ENCODE measurements at regions not wholly inside any gene's neighbourhood (a gene's known extent, or its start where the extent isn't known, plus 50 kb on each side); places are given as distances from the start of the nearest gene placed in this dataset.

GRCh38 chr13:103812558-103812957 is 746.3 kb upstream of the SLC10A2 start:
- Histone ChIP-seq H3K27me3 (no peaks in the 10 kb centered on the region), H3K4me1 (ENCODE audit: control insufficient read depth in 1 of 2, insufficient read depth in 1 of 2, low read depth in 1 of 2, low read length in 1 of 2) (no peaks in the 10 kb centered on the region), H3K9me3 (peaks cover 2% of the 10 kb centered on the region), H3K27ac (no peak overlapping the region), H3K36me3 (no peaks in the 10 kb centered on the region), H3K4me3 (ENCODE audit: low read depth in 1 of 2, low read length in 1 of 2) (no peak overlapping the region)
- TF ChIP-seq CTCF (IDR thresholded peaks at IDR 0.05), result no peak

- no peak for TF ChIP-seq CTCF (IDR thresholded peaks at IDR 0.05)
- peaks cover 2% of the 10 kb centered on the region for H3K9me3 ChIP-seq
- H3K4me3 ChIP-seq (ENCODE audit: low read depth in 1 of 2, low read length in 1 of 2), result no peak overlapping the region
- no peaks in the 10 kb centered on the region for H3K4me1 ChIP-seq (ENCODE audit: control insufficient read depth in 1 of 2, insufficient read depth in 1 of 2, low read depth in 1 of 2, low read length in 1 of 2)
- no peak overlapping the region for H3K27ac ChIP-seq
- no peaks in the 10 kb centered on the region for H3K27me3 ChIP-seq
- H3K36me3 ChIP-seq, result no peaks in the 10 kb centered on the region
Measured at GRCh38 chr13:103810026-103810425, 743.8 kb upstream of the SLC10A2 start.

DNA sequence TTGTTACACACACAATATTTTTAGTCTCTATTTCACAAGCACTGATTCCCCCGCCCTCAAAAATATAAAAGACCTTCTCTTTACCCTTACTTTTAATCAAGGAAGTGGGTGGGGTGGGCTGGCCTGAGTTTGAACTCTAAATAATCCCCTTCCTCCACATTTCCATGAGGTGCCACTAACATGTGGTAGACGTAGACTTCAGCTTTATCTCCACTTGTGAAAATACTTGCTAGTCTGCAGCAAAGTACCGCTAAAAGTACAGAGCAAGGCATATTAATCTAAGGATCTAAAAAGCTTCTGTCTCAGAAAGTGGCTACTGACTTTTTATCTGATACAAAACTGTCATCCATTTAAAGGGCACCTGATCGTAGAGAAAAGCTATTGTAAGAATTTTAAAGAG is 739.6 kb upstream of the SLC10A2 start:
- no peak overlapping the region for H3K4me3 ChIP-seq (ENCODE audit: low read depth in 1 of 2, low read length in 1 of 2)
- no peak overlapping the region for H3K27ac ChIP-seq
- H3K9me3 ChIP-seq, result no peaks in the 10 kb centered on the region
- no peaks in the 10 kb centered on the region for H3K36me3 ChIP-seq
- H3K4me1 ChIP-seq (ENCODE audit: control insufficient read depth in 1 of 2, insufficient read depth in 1 of 2, low read depth in 1 of 2, low read length in 1 of 2), result no peaks in the 10 kb centered on the region
- H3K27me3 ChIP-seq, result no peaks in the 10 kb centered on the region
- TF ChIP-seq CTCF (IDR thresholded peaks at IDR 0.05), result no peak

GRCh38 chr13:103803349-103803748 is 737.1 kb upstream of the SLC10A2 start:
- Histone ChIP-seq H3K4me3 (ENCODE audit: low read depth in 1 of 2, low read length in 1 of 2) (no peak overlapping the region), H3K27me3 (no peaks in the 10 kb centered on the region), H3K4me1 (ENCODE audit: control insufficient read depth in 1 of 2, insufficient read depth in 1 of 2, low read depth in 1 of 2, low read length in 1 of 2) (no peaks in the 10 kb centered on the region), H3K27ac (no peak overlapping the region), H3K9me3 (no peaks in the 10 kb centered on the region), H3K36me3 (no peaks in the 10 kb centered on the region)
- TF ChIP-seq CTCF (IDR thresholded peaks at IDR 0.05), result no peak

DNA sequence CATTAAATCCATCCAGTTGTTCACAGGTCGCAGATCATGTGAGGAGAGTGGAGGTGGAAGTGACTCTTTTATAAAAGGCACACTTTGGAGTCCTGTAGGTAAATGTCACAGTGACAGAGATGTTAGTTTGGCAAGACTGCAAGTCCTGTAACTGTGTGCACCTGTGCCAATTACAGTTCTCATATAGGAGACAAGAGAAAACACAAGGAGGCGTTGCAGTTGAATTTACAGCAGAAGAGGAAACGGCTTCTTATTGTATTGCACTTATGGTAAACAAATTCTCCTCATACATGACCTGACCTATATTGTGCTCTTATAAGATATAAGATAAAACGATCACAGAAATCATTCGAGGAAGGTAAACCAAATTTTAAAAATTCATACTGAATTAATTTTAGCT is 732.8 kb upstream of the SLC10A2 start:
- Histone ChIP-seq H3K27ac (no peak overlapping the region), H3K27me3 (no peaks in the 10 kb centered on the region), H3K4me3 (ENCODE audit: low read depth in 1 of 2, low read length in 1 of 2) (no peak overlapping the region), H3K36me3 (no peaks in the 10 kb centered on the region), H3K4me1 (ENCODE audit: control insufficient read depth in 1 of 2, insufficient read depth in 1 of 2, low read depth in 1 of 2, low read length in 1 of 2) (no peaks in the 10 kb centered on the region), H3K9me3 (no peaks in the 10 kb centered on the region)
- no peak for TF ChIP-seq CTCF (IDR thresholded peaks at IDR 0.05)

- Histone ChIP-seq H3K36me3 (no peaks in the 10 kb centered on the region), H3K27ac (no peak overlapping the region), H3K4me3 (ENCODE audit: low read depth in 1 of 2, low read length in 1 of 2) (no peak overlapping the region), H3K4me1 (ENCODE audit: control insufficient read depth in 1 of 2, insufficient read depth in 1 of 2, low read depth in 1 of 2, low read length in 1 of 2) (no peaks in the 10 kb centered on the region), H3K9me3 (no peaks in the 10 kb centered on the region), H3K27me3 (no peaks in the 10 kb centered on the region)
- no peak for TF ChIP-seq CTCF (IDR thresholded peaks at IDR 0.05)
Measured at GRCh38 chr13:103795892-103796478, 729.8 kb upstream of the SLC10A2 start.

All from neutrophil (primary cell).